ENCODE measurements at regions not wholly inside any gene's neighbourhood (a gene's known extent, or its start where the extent isn't known, plus 50 kb on each side); places are given as distances from the start of the nearest gene placed in this dataset.

DNA sequence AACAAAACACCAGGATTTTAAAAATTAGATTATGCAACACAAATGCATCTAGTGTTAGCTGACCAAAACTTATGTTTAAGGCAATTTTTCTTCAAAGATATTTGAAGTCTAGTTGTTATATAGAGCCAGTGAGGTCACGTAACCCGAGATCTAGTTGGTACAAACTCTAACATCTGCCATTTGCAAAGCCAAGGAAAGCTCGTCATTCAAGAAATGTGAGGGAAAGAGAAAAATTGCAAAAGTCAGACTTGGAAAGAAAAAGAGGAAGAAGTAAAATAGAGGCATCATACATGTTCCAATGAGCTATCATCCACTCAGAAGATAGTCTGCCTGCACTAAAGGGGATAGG, 293.4 kb upstream of the PUM3 start:
- H3K27me3 ChIP-seq (ENCODE audit: low read depth), result no peaks in the 10 kb centered on the region

DNA sequence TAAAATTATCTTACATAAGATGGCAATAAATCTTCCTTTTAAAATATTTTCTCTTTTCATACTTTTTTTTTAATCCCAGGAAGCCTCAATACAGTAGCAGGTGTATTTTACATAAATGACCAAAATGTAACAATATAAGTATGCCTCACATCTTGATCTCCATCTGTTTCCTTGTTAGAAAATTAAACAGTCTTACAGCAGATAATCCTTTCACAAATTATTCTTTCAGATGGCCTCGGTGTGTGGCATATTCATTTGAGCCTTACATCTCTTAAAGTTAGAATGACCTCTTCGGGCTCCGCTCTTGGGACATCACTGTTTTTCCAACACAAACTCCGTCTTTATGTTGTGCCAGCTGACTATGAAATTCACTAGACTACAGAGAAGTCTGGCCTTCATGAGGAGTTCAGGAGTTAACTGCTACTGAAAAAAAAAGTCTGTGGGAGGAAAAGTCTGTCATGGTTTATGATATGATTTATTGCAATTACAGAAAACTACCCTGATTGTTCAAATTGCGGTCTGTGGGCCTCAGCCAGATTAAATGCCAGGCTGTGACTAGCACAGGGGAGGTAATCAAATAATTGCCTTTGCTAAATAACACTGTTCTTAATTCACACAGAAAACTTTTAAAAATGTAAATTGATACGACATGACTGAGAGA, 292.9 kb upstream of the PUM3 start:
- intact Hi-C loops (cut with micrococcal nuclease), result no loop called here
- H3K4me1 ChIP-seq, result no peaks in the 10 kb centered on the region
- H3K9me3 ChIP-seq (replicated peaks), result peaks cover 15% of the 10 kb centered on the region
- no peaks in the 10 kb centered on the region for H3K36me3 ChIP-seq
- TF ChIP-seq, protein P1, sequence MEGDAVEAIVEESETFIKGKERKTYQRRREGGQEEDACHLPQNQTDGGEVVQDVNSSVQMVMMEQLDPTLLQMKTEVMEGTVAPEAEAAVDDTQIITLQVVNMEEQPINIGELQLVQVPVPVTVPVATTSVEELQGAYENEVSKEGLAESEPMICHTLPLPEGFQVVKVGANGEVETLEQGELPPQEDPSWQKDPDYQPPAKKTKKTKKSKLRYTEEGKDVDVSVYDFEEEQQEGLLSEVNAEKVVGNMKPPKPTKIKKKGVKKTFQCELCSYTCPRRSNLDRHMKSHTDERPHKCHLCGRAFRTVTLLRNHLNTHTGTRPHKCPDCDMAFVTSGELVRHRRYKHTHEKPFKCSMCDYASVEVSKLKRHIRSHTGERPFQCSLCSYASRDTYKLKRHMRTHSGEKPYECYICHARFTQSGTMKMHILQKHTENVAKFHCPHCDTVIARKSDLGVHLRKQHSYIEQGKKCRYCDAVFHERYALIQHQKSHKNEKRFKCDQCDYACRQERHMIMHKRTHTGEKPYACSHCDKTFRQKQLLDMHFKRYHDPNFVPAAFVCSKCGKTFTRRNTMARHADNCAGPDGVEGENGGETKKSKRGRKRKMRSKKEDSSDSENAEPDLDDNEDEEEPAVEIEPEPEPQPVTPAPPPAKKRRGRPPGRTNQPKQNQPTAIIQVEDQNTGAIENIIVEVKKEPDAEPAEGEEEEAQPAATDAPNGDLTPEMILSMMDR (IDR thresholded peaks at IDR 0.05; ENCODE audit: borderline replicate concordance), result no peak
- no peak overlapping the region for H3K27ac ChIP-seq (replicated peaks)
- DNase-seq, result no peak
- no peaks in the 10 kb centered on the region for H3K27me3 ChIP-seq (ENCODE audit: low read depth)
- no peak overlapping the region for H3K4me3 ChIP-seq

More for the DNA sequence above, 293.4 kb upstream of the PUM3 start:
- Histone ChIP-seq H3K4me1 (no peaks in the 10 kb centered on the region), H3K9me3 (replicated peaks) (peaks cover 20% of the 10 kb centered on the region), H3K27ac (replicated peaks) (no peak overlapping the region), H3K4me3 (no peak overlapping the region), H3K36me3 (no peaks in the 10 kb centered on the region)
- no peak for DNase-seq
- intact Hi-C loops (cut with micrococcal nuclease), result no loop called here
- TF ChIP-seq, protein P1 (IDR thresholded peaks at IDR 0.05; ENCODE audit: borderline replicate concordance), result no peak

DNA sequence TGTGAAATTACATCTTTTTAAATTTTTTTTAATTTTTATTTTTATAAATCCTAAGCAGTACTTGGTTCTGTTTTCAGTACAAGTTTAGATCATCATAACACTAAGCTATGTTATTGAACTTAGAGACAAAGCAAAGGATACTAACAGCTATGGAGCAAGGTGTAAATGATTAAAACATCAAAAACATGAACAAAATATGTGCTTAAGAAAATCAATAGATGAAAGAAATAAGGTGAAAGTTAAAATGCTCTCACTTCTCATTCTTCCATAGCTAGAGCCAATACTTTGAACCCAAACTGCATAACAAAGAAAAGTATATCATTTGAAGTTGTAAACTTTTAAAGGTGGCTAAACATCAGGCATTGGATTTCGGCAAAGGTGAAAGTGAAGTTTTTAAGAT, 292.3 kb upstream of the PUM3 start:
- Histone ChIP-seq H3K36me3 (no peaks in the 10 kb centered on the region), H3K27me3 (ENCODE audit: low read depth) (no peaks in the 10 kb centered on the region), H3K27ac (replicated peaks) (no peak overlapping the region), H3K9me3 (replicated peaks) (peaks cover 13% of the 10 kb centered on the region), H3K4me3 (no peak overlapping the region), H3K4me1 (no peaks in the 10 kb centered on the region)
- TF ChIP-seq, protein P1 (IDR thresholded peaks at IDR 0.05; ENCODE audit: borderline replicate concordance), result no peak
- intact Hi-C loops (cut with micrococcal nuclease), result no loop called here
- no peak for DNase-seq

DNA sequence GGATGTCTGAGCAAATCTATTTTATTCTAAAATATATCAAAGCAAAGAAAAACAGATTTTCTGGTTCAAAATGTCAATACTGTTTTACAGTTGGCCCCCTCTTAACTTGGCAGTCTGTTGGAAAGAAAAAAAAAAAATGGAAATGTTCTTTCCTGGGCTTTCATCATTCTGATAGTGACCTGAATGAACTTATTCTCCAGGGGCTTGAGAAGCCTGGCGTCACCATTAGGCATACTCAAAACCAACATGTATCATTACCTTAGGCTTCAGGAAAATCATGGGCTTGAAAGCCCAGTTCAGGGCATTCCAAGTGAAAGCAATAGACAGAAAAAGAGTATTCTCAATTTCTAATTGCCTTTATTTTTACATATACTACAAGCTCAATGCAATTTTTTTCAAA, 283.7 kb upstream of the PUM3 start:
- no peak for DNase-seq
- TF ChIP-seq, protein P1 (IDR thresholded peaks at IDR 0.05; ENCODE audit: borderline replicate concordance), result no peak
- no peaks in the 10 kb centered on the region for H3K9me3 ChIP-seq (replicated peaks)
- no peaks in the 10 kb centered on the region for H3K4me1 ChIP-seq
- peaks cover 4% of the 10 kb centered on the region for H3K27me3 ChIP-seq (ENCODE audit: low read depth)
- H3K4me3 ChIP-seq, result no peak overlapping the region
- H3K27ac ChIP-seq (replicated peaks), result no peak overlapping the region
- no peaks in the 10 kb centered on the region for H3K36me3 ChIP-seq
- intact Hi-C loops (cut with micrococcal nuclease), result no loop called here

DNA sequence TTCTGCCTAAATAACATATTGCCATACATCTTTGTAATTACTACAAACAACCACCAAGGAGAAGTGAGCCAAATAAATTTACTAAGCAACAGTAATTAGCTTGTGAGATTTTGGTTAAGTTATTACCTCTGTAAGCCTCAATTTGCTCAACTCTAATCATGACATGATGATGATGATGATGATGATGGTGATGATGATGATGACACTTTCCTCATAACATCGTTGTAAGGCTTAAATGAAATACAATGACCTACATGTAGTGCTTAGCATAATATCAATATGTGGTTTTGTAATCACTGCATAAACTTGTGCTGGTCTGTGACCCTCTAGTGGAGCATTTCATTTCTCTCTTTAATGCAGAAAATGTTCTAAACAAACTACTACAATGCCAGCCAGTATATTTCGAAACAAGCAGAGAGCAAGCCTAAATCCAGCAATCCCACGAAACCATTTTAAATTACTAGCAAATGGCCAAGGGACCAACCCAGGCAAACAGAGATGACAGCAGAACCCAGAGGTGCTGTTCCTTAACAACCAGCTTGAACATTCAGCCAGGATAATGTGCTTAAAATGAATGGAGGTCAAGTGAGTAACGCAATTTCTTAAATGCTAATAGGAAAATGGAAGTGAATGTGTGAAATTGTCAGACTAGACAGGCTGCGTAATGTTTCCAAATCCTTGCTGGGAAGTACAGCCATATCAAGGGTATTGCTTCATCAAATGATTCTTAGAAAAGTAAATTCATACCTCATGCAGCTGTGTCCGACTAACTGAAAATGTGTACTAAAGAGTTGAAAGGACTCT, 281.9 kb upstream of the PUM3 start:
- Histone ChIP-seq H3K4me3 (no peak overlapping the region), H3K9me3 (replicated peaks) (no peaks in the 10 kb centered on the region), H3K27ac (replicated peaks) (no peak overlapping the region), H3K4me1 (no peaks in the 10 kb centered on the region), H3K36me3 (no peaks in the 10 kb centered on the region), H3K27me3 (ENCODE audit: low read depth) (peaks cover 4% of the 10 kb centered on the region)
- TF ChIP-seq, protein P1 (IDR thresholded peaks at IDR 0.05; ENCODE audit: borderline replicate concordance), result no peak
- intact Hi-C loops (cut with micrococcal nuclease), result no loop called here
- no peak for DNase-seq
